ENCODE measurements at regions not wholly inside any gene's neighbourhood (a gene's known extent, or its start where the extent isn't known, plus 50 kb on each side); places are given as distances from the start of the nearest gene placed in this dataset.

DNA sequence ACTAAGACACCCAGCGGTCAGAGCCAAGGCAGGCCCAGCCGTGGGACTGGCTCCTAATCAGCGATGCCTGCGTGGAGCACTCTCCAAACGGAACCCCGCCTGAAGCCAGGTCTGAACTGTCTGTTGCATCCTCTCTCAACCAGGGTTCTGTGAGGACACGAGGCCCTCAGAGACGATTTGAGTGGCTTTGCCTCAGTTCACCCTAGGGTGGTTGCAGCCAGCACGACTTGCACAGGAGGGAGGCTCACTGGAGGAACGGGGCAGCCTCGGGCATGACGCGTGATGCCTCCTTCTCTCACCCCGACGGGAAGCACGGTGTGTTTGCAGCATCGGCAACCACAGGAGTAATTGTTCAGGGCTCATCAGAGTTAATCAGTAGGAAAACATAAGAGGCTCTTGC is 336.4 kb downstream of the EIPR1 start:
- no TSS peak for BruUV-seq (replicated peaks)
- ATAC-seq (ENCODE audit: low read depth) (no peak), DNase-seq (no peak)
- Histone ChIP-seq H2AK5ac (ENCODE audit: low read depth, low read length) (no peak overlapping the region), H2BK15ac (ENCODE audit: low read depth, low read length) (no peak overlapping the region), H3K56ac (ENCODE audit: extremely low read depth, insufficient read depth, low read length) (no peak overlapping the region), H4K5ac (ENCODE audit: low read depth, low read length) (no peak overlapping the region), H3K9ac (ENCODE audit: low read depth, low read length) (no peak overlapping the region), H3K18ac (ENCODE audit: low read depth, low read length) (no peak overlapping the region), H3K4me2 (ENCODE audit: low read depth, low read length) (no peak overlapping the region), H2AFZ (replicated peaks; ENCODE audit: low read length, poor library complexity) (no peak overlapping the region), H2BK120ac (ENCODE audit: low read depth, low read length) (no peak overlapping the region), H3K14ac (replicated peaks; ENCODE audit: low read depth, low read length) (no peak overlapping the region), H3K4ac (ENCODE audit: low read depth, low read length) (no peak overlapping the region), H3K9me1 (ENCODE audit: insufficient read depth, low read length) (no peaks in the 10 kb centered on the region), H4K8ac (ENCODE audit: low read depth in 2 of 2, low read length in 2 of 2) (no peak overlapping the region), H2BK5ac (ENCODE audit: low read depth, low read length, poor library complexity, severe bottlenecking) (no peak overlapping the region), H3K79me1 (ENCODE audit: low read depth in 1 of 2, low read length in 2 of 2) (no peaks in the 10 kb centered on the region), H3K27ac (ENCODE audit: insufficient read depth, low read length) (no peak overlapping the region), H4K91ac (ENCODE audit: insufficient read depth, low read depth, low read length) (no peak overlapping the region), H3K4me1 (ENCODE audit: control insufficient read depth, insufficient read depth, low read length) (no peaks in the 10 kb centered on the region), H3K36me3 (ENCODE audit: control insufficient read depth, insufficient read depth, low read length) (no peaks in the 10 kb centered on the region), H3K4me3 (ENCODE audit: insufficient read depth, low read depth, low read length) (no peak overlapping the region), H3K27me3 (ENCODE audit: control insufficient read depth, insufficient read depth, low read length) (no peaks in the 10 kb centered on the region), H2AK9ac (replicated peaks; ENCODE audit: low read depth, low read length, poor library complexity) (no peak overlapping the region), H3K9me3 (ENCODE audit: control insufficient read depth, insufficient read depth, low read length) (peaks cover 74% of the 10 kb centered on the region), H4K20me1 (ENCODE audit: insufficient read depth, low read length) (no peaks in the 10 kb centered on the region), H2BK20ac (ENCODE audit: low read depth, low read length) (no peak overlapping the region), H3K23ac (ENCODE audit: low read depth, low read length) (no peak overlapping the region)
- in situ Hi-C loops (cut with MboI; ENCODE audit: low sequenced_read_pairs) (no loop called here), dilution Hi-C loops (cut with HindIII; ENCODE audit: low sequenced_read_pairs, unreplicated experiment) (no loop called here), intact Hi-C loops (cut with micrococcal nuclease) (no loop called here)
- no peak for TF ChIP-seq ELK1 (IDR thresholded peaks at IDR 0.05; ENCODE audit: borderline replicate concordance, low read depth, low read length)
- TF ChIP-seq POLR2A (IDR thresholded peaks at IDR 0.05; ENCODE audit: low read depth, low read length) = no peak
- TF ChIP-seq, protein P1, sequence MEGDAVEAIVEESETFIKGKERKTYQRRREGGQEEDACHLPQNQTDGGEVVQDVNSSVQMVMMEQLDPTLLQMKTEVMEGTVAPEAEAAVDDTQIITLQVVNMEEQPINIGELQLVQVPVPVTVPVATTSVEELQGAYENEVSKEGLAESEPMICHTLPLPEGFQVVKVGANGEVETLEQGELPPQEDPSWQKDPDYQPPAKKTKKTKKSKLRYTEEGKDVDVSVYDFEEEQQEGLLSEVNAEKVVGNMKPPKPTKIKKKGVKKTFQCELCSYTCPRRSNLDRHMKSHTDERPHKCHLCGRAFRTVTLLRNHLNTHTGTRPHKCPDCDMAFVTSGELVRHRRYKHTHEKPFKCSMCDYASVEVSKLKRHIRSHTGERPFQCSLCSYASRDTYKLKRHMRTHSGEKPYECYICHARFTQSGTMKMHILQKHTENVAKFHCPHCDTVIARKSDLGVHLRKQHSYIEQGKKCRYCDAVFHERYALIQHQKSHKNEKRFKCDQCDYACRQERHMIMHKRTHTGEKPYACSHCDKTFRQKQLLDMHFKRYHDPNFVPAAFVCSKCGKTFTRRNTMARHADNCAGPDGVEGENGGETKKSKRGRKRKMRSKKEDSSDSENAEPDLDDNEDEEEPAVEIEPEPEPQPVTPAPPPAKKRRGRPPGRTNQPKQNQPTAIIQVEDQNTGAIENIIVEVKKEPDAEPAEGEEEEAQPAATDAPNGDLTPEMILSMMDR (conservative IDR thresholded peaks at IDR 0.05; ENCODE audit: low read depth, low read length) = no peak
- no peak for TF ChIP-seq RFX5 (IDR thresholded peaks at IDR 0.05; ENCODE audit: low read depth, low read length)
- no peak for TF ChIP-seq RAD21 (IDR thresholded peaks at IDR 0.05; ENCODE audit: low read length)
- TF ChIP-seq BHLHE40 (IDR thresholded peaks at IDR 0.05; ENCODE audit: low read depth, low read length) = no peak
- ChIA-PET CTCF (no interaction called here), POLR2A (ENCODE audit: unreplicated experiment) (no interaction called here)
- 60% methylated on average over 3 of the region's 17 CpGs; no CpG with 5 or more reads in 1 of the 2 experiments for WGBS, 2 experiments (ENCODE audit: extremely low coverage in 2 of 2, insufficient read length in 1 of 2)
